SK-N-SH treated with all-trans-retinoic acid at 6 μM for 48 hours (cell line): ENCODE measurements at regions not wholly inside any gene's neighbourhood (a gene's known extent, or its start where the extent isn't known, plus 50 kb on each side); places are given as distances from the start of the nearest gene placed in this dataset.

Source experiments
- ATAC-seq: fragments of 200-7000 bp; cut with Tn5 transposase; 3 replicates; pipeline ENCODE4 v1.9.1; 2020; ENCODE audit warnings: mild to moderate bottlenecking, moderate library complexity
- ARNTL ChIP-seq: fragments of 450-650 bp; formaldehyde crosslinking; IDR thresholded peaks from 2 replicates; pipeline ENCODE4 v1.5.0; 2020; ENCODE audit warnings: low read depth, mild to moderate bottlenecking, moderate library complexity, borderline replicate concordance
- BACH2 ChIP-seq: fragments of 250-450 bp; sonication (Bioruptor Pico); IDR thresholded peaks from 2 replicates; pipeline ENCODE4 v1.9.0; 2021; ENCODE audit warnings: mild to moderate bottlenecking, borderline replicate concordance
- CSDC2 ChIP-seq: fragments of 250-450 bp; sonication (Bioruptor Pico); IDR thresholded peaks from 2 replicates; pipeline ENCODE4 v1.5.0; 2020; ENCODE audit warnings: mild to moderate bottlenecking, moderate library complexity
- ESRRG ChIP-seq: fragments of 250-450 bp; sonication (Bioruptor Pico); IDR thresholded peaks from 2 replicates; pipeline ENCODE4 v1.6.1; 2021; ENCODE audit warnings: mild to moderate bottlenecking
- GLIS3 ChIP-seq: fragments of 250-450 bp; sonication (Bioruptor Pico); IDR thresholded peaks from 2 replicates; pipeline ENCODE4 v1.5.0; 2020; ENCODE audit warnings: mild to moderate bottlenecking, moderate library complexity
- ISL1 ChIP-seq: fragments of 250-450 bp; sonication (Bioruptor Pico); IDR thresholded peaks from 2 replicates; pipeline ENCODE4 v2.1.2; 2022; ENCODE audit warnings: mild to moderate bottlenecking, moderate library complexity
- OSR1 ChIP-seq: fragments of 250-450 bp; sonication (Bioruptor Pico); IDR thresholded peaks from 2 replicates; pipeline ENCODE4 v1.8.0; 2022; ENCODE audit warnings: moderate library complexity, mild to moderate bottlenecking, inconsistent platforms
- PPARA ChIP-seq: fragments of 250-450 bp; sonication (Bioruptor Pico); IDR thresholded peaks from 2 replicates; pipeline ENCODE4 v1.5.0; 2020; ENCODE audit warnings: mild to moderate bottlenecking, borderline replicate concordance
- RARB ChIP-seq: fragments of 250-450 bp; sonication (Bioruptor Pico); IDR thresholded peaks from 2 replicates; pipeline ENCODE4 v1.8.0; 2021; ENCODE audit warnings: mild to moderate bottlenecking, moderate library complexity
- SNAI2 ChIP-seq: fragments of 250-450 bp; sonication (Bioruptor Pico); IDR thresholded peaks from 2 replicates; pipeline ENCODE4 v1.5.0; 2020; ENCODE audit warnings: mild to moderate bottlenecking, moderate library complexity
- TOX ChIP-seq: fragments of 250-450 bp; sonication (Bioruptor Pico); IDR thresholded peaks from 2 replicates; pipeline ENCODE4 v1.8.0; 2021; ENCODE audit warnings: mild to moderate bottlenecking, moderate library complexity, borderline replicate concordance
- TSHZ2 ChIP-seq: fragments of 250-450 bp; sonication (Bioruptor Pico); IDR thresholded peaks from 2 replicates; pipeline ENCODE4 v1.5.0; 2020; ENCODE audit warnings: mild to moderate bottlenecking, moderate library complexity
- ZC3H10 ChIP-seq: fragments of 250-450 bp; sonication (Bioruptor Pico); IDR thresholded peaks from 2 replicates; pipeline ENCODE4 v1.5.1; 2021; ENCODE audit warnings: mild to moderate bottlenecking, moderate library complexity
- ZFP3 ChIP-seq: fragments of 250-450 bp; sonication (Bioruptor Pico); IDR thresholded peaks from 2 replicates; pipeline ENCODE4 v1.5.0; 2020; ENCODE audit warnings: mild to moderate bottlenecking, moderate library complexity
- ZFP30 ChIP-seq: fragments of 450-650 bp; formaldehyde crosslinking; IDR thresholded peaks from 2 replicates; pipeline ENCODE4 v1.5.0; 2022; ENCODE audit warnings: mild to moderate bottlenecking, moderate library complexity
- ZNF565 ChIP-seq: fragments of 450-650 bp; formaldehyde crosslinking; conservative IDR thresholded peaks from 2 replicates; pipeline ENCODE4 v1.5.0; 2020; ENCODE audit warnings: low read depth, mild to moderate bottlenecking, moderate library complexity
- ZNF70 ChIP-seq: fragments of 450-650 bp; formaldehyde crosslinking; IDR thresholded peaks from 2 replicates; pipeline ENCODE4 v1.5.0; 2020; ENCODE audit warnings: mild to moderate bottlenecking, moderate library complexity
- ZNF8 ChIP-seq: fragments of 450-650 bp; formaldehyde crosslinking; IDR thresholded peaks from 2 replicates; pipeline ENCODE4 v1.5.0; 2020; ENCODE audit warnings: mild to moderate bottlenecking, moderate library complexity
- TF ChIP-seq, protein P1 (sequence below): fragments of 250-450 bp; sonication (Bioruptor Pico); IDR thresholded peaks from 2 replicates; pipeline ENCODE4 v1.5.1; 2020; ENCODE audit warnings: low read depth, mild to moderate bottlenecking, moderate library complexity
- TF ChIP-seq, protein P2 (sequence below): fragments of 250-450 bp; sonication (Bioruptor Pico); IDR thresholded peaks from 2 replicates; pipeline ENCODE4 v1.5.1; 2021; ENCODE audit warnings: mild to moderate bottlenecking, moderate library complexity
- TF ChIP-seq, protein P3 (sequence below): fragments of 250-450 bp; sonication (Bioruptor Pico); IDR thresholded peaks from 2 replicates; pipeline ENCODE4 v1.8.0; 2020; ENCODE audit warnings: mild to moderate bottlenecking, moderate library complexity, borderline replicate concordance

DNA sequence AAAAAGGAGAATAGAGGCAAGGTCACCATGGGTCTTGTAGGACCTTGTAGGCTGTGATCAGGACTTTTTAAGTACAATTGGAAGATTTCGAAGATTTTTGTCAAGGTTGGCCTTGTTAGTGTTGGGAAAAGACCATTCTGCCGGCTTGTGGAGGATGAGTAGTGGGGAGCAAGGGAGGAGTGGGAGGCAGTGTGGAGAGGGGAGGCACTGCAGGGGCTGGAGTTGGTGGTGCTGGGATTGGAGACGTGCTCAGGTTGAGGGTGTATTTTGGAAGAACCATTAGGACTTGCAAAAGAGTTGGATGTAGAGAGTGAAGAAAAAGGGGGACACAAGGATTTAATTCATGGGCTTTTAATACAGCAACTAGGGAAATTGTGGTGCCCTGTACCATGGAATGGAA is 397.1 kb downstream of the TSN start:
- ATAC-seq: no peak
- no peak for TF ChIP-seq TOX (CRISPR knock-in tag)
- no peak for TF ChIP-seq TSHZ2 (CRISPR knock-in tag)
- TF ChIP-seq, protein P1, sequence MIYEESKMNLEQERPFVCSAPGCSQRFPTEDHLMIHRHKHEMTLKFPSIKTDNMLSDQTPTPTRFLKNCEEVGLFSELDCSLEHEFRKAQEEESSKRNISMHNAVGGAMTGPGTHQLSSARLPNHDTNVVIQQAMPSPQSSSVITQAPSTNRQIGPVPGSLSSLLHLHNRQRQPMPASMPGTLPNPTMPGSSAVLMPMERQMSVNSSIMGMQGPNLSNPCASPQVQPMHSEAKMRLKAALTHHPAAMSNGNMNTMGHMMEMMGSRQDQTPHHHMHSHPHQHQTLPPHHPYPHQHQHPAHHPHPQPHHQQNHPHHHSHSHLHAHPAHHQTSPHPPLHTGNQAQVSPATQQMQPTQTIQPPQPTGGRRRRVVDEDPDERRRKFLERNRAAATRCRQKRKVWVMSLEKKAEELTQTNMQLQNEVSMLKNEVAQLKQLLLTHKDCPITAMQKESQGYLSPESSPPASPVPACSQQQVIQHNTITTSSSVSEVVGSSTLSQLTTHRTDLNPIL (CRISPR knock-in tag): no peak
- no peak for TF ChIP-seq SNAI2 (CRISPR knock-in tag)
- no peak for TF ChIP-seq ISL1
- no peak for TF ChIP-seq ZC3H10 (CRISPR knock-in tag)
- TF ChIP-seq, protein P2, sequence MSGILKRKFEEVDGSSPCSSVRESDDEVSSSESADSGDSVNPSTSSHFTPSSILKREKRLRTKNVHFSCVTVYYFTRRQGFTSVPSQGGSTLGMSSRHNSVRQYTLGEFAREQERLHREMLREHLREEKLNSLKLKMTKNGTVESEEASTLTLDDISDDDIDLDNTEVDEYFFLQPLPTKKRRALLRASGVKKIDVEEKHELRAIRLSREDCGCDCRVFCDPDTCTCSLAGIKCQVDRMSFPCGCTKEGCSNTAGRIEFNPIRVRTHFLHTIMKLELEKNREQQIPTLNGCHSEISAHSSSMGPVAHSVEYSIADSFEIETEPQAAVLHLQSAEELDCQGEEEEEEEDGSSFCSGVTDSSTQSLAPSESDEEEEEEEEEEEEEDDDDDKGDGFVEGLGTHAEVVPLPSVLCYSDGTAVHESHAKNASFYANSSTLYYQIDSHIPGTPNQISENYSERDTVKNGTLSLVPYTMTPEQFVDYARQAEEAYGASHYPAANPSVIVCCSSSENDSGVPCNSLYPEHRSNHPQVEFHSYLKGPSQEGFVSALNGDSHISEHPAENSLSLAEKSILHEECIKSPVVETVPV: no peak
- no peak for TF ChIP-seq ZFP3 (CRISPR knock-in tag)
- TF ChIP-seq ZNF70 (CRISPR knock-in tag): no peak
- no peak for TF ChIP-seq RARB (CRISPR knock-in tag)
- no peak for TF ChIP-seq GLIS3 (CRISPR knock-in tag)
- no peak for TF ChIP-seq PPARA (CRISPR knock-in tag)
- TF ChIP-seq ESRRG (CRISPR knock-in tag): no peak
- no peak for TF ChIP-seq ZNF565 (CRISPR knock-in tag)
- no peak for TF ChIP-seq OSR1 (CRISPR knock-in tag)
- no peak for TF ChIP-seq ARNTL

- no peak for TF ChIP-seq CSDC2 (CRISPR knock-in tag)
- TF ChIP-seq ZC3H10 (CRISPR knock-in tag): no peak
- no peak for TF ChIP-seq OSR1 (CRISPR knock-in tag)
- TF ChIP-seq, protein P3, sequence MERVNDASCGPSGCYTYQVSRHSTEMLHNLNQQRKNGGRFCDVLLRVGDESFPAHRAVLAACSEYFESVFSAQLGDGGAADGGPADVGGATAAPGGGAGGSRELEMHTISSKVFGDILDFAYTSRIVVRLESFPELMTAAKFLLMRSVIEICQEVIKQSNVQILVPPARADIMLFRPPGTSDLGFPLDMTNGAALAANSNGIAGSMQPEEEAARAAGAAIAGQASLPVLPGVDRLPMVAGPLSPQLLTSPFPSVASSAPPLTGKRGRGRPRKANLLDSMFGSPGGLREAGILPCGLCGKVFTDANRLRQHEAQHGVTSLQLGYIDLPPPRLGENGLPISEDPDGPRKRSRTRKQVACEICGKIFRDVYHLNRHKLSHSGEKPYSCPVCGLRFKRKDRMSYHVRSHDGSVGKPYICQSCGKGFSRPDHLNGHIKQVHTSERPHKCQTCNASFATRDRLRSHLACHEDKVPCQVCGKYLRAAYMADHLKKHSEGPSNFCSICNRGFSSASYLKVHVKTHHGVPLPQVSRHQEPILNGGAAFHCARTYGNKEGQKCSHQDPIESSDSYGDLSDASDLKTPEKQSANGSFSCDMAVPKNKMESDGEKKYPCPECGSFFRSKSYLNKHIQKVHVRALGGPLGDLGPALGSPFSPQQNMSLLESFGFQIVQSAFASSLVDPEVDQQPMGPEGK (CRISPR knock-in tag): no peak
- TF ChIP-seq ISL1: no peak
- TF ChIP-seq ZNF8 (CRISPR knock-in tag): no peak
- no peak for TF ChIP-seq BACH2
- no peak for ATAC-seq
Measured at GRCh38 chr2:122156176-122156890, 400.9 kb downstream of the TSN start.

DNA sequence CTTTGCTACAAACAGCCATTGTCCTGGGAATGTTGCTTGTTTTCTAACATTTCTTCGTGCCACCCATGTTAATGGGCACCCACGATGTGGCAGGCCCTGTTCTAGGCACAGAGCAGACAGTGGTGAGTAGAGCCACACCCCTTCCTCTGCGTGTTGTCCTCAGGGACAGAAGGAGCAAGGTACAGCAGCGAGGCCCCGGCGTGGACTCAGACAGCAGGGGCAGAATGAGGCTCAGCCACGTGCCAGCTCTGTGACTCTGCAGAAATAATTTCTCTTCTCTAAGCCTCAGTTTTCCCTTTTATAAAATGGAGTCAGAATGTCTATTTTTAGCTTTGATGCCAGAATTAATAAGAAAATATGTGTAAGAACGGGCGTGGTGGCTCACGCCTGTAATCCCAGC is 401.7 kb downstream of the TSN start:
- TF ChIP-seq ZFP3 (CRISPR knock-in tag) (no peak), GLIS3 (CRISPR knock-in tag) (no peak), RARB (CRISPR knock-in tag) (no peak), ZNF565 (CRISPR knock-in tag) (no peak), ESRRG (CRISPR knock-in tag) (no peak), PPARA (CRISPR knock-in tag) (no peak), OSR1 (CRISPR knock-in tag) (no peak), ISL1 (no peak), ZNF8 (CRISPR knock-in tag) (no peak), CSDC2 (CRISPR knock-in tag) (no peak)
- ATAC-seq: no peak

GRCh38 chr2:122163617-122164016 is 408.2 kb downstream of the TSN start:
- ATAC-seq: no peak
- TF ChIP-seq ISL1 (no peak), ZFP30 (CRISPR knock-in tag) (no peak), CSDC2 (CRISPR knock-in tag) (no peak), RARB (CRISPR knock-in tag) (no peak)
